GM23248 (cell line): ENCODE measurements at regions not wholly inside any gene's neighbourhood (a gene's known extent, or its start where the extent isn't known, plus 50 kb on each side); places are given as distances from the start of the nearest gene placed in this dataset.

Source experiments
- EZH2 ChIP-seq: fragments of 200-600 bp; sonication (generic); IDR thresholded peaks from 2 replicates; pipeline ENCODE4 v1.6.1; 2018; ENCODE audit warnings: antibody characterized with exemption, mild to moderate bottlenecking; ENCODE audit not compliant: insufficient read depth, poor library complexity, severe bottlenecking
- EZH2phosphoT487 ChIP-seq: fragments of 200-600 bp; sonication (generic); IDR thresholded peaks from 2 replicates; pipeline ENCODE4 v1.6.1; 2018; ENCODE audit warnings: antibody characterized with exemption, moderate library complexity, mild to moderate bottlenecking, low read depth; ENCODE audit not compliant: insufficient read depth

DNA sequence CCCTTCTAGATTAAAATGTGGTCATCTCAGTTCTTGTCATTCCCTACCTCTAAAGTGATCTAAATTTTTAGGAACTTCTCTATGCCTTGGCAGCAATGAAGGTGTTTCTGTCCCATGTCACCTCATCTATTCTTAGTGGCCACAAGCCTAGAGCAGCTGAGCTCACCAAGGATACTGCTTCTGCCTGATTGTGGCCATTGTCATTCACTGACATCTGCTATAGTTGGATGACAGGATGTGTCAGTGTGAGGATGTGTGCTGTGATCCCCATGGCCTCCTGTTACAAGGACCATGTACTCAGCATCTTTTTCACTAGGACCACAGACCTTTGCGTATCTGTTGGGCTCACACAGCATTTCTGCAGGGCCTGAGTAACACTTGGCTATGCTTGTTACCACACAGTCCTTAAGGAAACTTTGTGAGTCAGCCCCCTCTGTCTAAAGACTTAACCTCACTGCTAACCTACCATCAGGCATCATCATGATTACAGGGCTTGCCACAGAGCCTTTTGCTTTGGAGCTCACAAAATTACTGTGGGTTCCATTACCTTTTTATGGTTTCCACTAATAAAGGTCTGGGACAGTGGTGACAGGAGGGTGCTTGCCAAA is 421.0 kb downstream of the ADAM29 start:
- no peak for TF ChIP-seq EZH2
- TF ChIP-seq EZH2phosphoT487 = no peak
